GM06990 (cell line): ENCODE measurements at regions not wholly inside any gene's neighbourhood (a gene's known extent, or its start where the extent isn't known, plus 50 kb on each side); places are given as distances from the start of the nearest gene placed in this dataset.
"Not testable (repeated sequence)": the region's sequence is repeated elsewhere in the genome, so short reads cannot be mapped to it uniquely, and the experiment has no call there.

ENCODE experiments used
- DNase-seq: peaks from one replicate; pipeline ENCODE4 v3.0.0-alpha.2; 2011; ENCODE audit not compliant: insufficient read length; ENCODE audit errors: extremely low read depth
- H3K27me3 ChIP-seq: replicated peaks from 2 replicates; pipeline ENCODE4 v1.6.0; 2011; ENCODE audit warnings: low read length; ENCODE audit not compliant: control insufficient read depth, insufficient read depth
- H3K36me3 ChIP-seq: 2 replicates; pipeline ENCODE4 v1.5.1; 2011; ENCODE audit warnings: low read length; ENCODE audit not compliant: control insufficient read depth, insufficient read depth
- H3K4me3 ChIP-seq: replicated peaks from 2 replicates; pipeline ENCODE4 v1.5.1; 2011; ENCODE audit warnings: low read depth, mild to moderate bottlenecking, control low read depth, low read length
- CTCF ChIP-seq: IDR thresholded peaks from 2 replicates; pipeline ENCODE4 v1.5.1; 2011; ENCODE audit warnings: low read length, control low read depth, mild to moderate bottlenecking, inconsistent platforms; ENCODE audit not compliant: insufficient read depth, poor library complexity, severe bottlenecking

GRCh38 chr12:131226345-131227265, 272.9 kb downstream of the ADGRD1 start:
- Histone ChIP-seq H3K27me3 (no peaks in the 10 kb centered on the region), H3K36me3 (no peaks in the 10 kb centered on the region), H3K4me3 (no peak overlapping the region)
- TF ChIP-seq CTCF: no peak
- DNase-seq: no peak

- H3K36me3 ChIP-seq, H3K4me3 ChIP-seq, H3K27me3 ChIP-seq, DNase-seq: not testable (repeated sequence)
Observed at GRCh38 chr12:131227641-131228040, 273.9 kb downstream of the ADGRD1 start.

- H3K27me3 ChIP-seq, H3K36me3 ChIP-seq, DNase-seq, H3K4me3 ChIP-seq: not testable (repeated sequence)
Observed at GRCh38 chr12:131229079-131229425, 275.3 kb downstream of the ADGRD1 start.

GRCh38 chr12:131229426-131230339, 276.0 kb downstream of the ADGRD1 start:
- Histone ChIP-seq H3K27me3 (no peaks in the 10 kb centered on the region), H3K36me3 (no peaks in the 10 kb centered on the region), H3K4me3 (no peak overlapping the region)
- no peak for TF ChIP-seq CTCF
- no peak for DNase-seq

GRCh38 chr12:131230340-131231031, 276.8 kb downstream of the ADGRD1 start:
- H3K4me3 ChIP-seq: no peak overlapping the region
- DNase-seq: no peak
- no peaks in the 10 kb centered on the region for H3K36me3 ChIP-seq
- no peaks in the 10 kb centered on the region for H3K27me3 ChIP-seq
- TF ChIP-seq CTCF: no peak

- DNase-seq: no peak
- Histone ChIP-seq H3K4me3 (no peak overlapping the region), H3K36me3 (no peaks in the 10 kb centered on the region), H3K27me3 (no peaks in the 10 kb centered on the region)
- no peak for TF ChIP-seq CTCF
Observed at GRCh38 chr12:131231032-131231980, 277.6 kb downstream of the ADGRD1 start.
